Stimulated activated CD4-positive, alpha-beta T cell treated with anti-CD3 and anti-CD28 coated beads, Interleukin-12 subunit alpha, Interleukin-12 subunit beta, amount 100 ng/mL, for 24 hours (primary cell): ENCODE measurements at regions not wholly inside any gene's neighbourhood (a gene's known extent, or its start where the extent isn't known, plus 50 kb on each side); places are given as distances from the start of the nearest gene placed in this dataset.

Experiments
- DNase-seq, 2 experiments: peaks; one replicate each; pipeline ENCODE4 v3.0.0-alpha.2; 2020; ENCODE audit warnings: low read depth in 2 of 2

DNA sequence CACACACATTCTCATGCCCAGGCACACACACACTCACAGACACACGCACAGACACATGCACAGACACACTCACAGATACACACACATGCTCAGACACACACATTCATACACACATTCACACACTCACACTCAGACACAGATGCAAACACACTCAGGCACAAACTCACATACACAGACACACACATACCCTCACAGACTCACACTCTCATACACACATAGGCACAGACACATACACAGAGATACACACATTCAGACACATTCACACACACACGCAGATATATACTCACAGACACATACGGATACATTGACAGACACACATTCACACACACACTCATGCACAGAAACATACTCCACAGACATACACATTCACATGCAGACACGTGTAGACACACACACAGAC, 89.6 kb downstream of the RBFOX3 start:
- no peak for DNase-seq

DNA sequence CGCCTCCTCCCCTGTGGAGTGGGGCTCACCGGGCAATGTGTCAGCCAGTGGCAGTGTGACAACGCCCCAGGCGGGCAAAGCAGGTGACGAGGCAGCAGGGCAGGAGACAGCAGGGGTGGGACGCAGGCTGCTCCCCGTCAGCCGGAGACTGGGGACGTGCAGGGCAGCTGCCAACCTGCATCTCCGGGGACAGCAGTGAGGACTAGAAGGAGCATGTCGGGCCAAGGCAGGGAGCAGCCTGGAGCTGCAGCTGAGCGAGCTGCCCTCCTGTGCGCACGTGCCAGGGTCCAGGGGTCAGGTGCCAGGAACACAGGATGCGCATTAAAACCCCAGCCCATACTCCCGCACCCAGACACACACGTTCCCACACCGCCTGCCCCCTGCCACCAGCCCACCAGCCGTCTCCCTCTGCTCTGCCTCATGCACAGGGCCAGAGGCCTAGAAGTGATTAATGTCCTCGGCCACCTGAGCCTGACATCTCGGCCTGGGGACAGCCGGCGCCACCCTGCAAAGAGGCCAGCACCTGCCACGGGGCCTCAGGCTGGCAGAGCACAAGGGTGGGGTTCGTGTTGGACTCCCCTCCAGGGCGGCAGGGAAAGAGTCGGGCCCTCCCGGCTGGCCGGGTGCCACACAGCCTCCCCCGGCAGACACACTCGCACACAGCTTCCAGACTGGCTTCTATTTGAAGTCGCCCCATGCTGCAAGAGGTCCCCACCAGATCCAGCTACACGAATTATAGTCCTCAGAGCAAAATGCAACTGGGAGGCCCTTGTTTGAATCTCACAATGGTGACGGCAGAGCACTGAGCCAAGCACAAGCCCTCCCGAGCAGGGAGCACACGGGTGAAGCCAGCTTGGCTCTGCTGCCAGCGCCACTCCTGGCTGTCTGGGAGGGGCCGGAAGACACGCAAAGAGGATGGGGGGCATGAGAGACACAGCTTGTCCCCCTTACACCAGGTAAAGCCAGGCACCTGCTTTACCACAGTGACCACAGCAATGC, 90.4 kb downstream of the RBFOX3 start:
- DNase-seq = no peak

DNA sequence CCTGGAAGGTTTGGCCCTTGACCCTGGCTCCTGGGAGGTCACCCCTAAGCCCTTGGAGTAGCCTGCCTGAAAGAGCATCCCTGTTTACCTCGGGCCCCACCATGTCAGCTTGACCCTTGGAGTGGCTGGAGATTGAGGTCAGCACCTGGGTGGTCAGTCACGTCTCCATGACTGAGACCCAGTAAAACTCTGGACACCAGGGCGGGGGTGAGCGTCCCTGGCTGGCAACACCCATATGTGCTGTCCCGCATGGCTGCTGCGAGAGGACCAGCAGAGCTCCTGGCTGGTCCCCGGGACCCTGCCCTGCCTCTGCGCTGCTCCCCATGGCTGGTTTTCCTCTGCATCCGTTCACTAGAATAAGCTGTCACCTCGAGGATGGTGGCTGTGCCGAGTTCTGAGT, 91.2 kb downstream of the RBFOX3 start:
- no peak for DNase-seq

GRCh38 chr17:79518585-79519523, 92.0 kb downstream of the RBFOX3 start:
- no peak for DNase-seq

GRCh38 chr17:79517827-79518584, 92.8 kb downstream of the RBFOX3 start:
- no peak for DNase-seq

GRCh38 chr17:79515646-79516571, 94.9 kb downstream of the RBFOX3 start:
- DNase-seq = no peak

DNA sequence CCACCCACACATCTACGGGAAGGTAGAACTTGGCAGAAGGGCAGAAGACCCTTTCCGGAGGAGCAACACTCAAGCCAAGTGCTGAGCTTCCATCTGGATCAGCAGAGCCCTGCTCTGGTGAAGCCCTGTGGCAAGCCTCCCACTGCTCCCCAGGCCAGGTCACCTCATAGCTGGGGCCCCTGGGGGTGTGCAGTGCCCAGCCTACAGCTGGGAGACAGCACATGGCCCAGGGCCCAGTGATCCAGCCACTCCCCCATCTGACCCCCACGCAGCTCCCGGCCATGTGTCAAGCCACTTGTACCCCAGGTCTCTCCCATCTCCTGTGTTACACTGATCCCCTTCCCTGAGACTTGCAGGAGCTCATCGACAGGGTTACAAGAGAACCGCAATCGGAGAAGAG, 95.7 kb downstream of the RBFOX3 start:
- no peak for DNase-seq

DNA sequence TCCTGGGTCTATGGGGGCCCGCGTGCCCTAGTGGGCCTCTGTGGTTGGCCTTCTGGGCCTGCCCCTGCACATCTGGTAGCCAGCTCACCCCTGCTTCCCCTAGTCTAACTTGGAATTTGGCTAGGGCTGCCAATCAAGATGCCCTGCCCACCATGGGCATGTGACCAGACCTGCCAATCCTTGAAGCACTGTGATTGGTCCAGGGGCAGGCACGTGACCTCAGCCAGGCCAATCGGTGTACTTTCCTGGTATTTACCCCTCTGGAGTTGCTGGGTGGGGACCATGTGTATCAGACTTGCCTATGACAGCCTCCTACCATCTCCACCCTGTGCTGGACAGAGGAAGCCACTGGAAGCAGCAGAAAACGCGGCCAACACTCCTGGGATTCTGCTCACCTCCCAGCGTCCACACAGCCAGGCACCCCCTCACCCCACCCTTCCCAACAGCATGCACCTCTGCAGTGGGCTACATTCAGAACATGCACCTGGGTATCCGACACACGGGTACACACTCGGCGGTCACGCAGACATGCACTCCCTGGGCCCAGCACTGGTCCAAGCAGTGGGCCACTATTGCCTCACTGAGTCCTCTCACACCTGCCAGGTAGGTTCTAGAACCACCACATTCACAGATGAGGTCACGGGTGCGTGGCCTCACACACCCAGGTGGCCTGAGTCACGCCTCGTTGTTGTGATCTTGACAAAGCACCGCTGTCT, 96.9 kb downstream of the RBFOX3 start:
- DNase-seq = no peak

DNA sequence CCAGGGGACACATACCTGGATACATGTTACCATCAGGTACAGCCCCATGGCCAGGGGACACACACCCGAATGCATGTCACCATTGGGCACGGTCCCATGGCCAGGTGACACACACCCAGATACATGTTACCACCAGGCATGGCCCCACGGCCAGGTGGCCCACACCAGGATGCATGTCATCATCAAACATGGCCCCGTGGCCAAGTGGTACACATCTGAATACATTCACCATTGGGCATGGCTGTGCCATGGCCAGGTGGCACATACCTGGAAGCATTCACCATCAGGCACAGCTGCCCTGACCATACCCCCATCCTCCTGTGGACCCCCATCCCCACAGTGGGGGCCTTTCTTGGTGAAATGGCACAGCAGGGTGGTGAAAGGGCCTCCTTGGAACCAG, 97.6 kb downstream of the RBFOX3 start:
- DNase-seq = no peak

DNA sequence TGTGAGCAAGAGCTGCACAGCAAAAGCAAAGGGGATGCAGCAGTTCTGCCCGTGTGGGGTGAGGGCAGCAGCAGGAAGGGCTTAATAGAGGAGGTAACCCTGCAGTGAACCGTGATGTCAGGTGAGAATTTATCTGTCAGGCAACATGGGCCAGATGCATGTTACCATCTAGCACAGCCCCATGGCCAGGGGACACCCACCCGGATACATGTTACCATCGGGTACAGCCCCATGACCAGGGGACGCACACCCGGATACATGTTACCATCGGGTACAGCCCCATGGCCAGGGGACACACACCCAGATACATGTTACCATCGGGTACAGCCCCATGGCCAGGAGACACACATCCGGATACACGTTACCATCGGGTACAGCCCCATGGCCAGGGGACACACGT, 99.4 kb downstream of the RBFOX3 start:
- no peak for DNase-seq

DNA sequence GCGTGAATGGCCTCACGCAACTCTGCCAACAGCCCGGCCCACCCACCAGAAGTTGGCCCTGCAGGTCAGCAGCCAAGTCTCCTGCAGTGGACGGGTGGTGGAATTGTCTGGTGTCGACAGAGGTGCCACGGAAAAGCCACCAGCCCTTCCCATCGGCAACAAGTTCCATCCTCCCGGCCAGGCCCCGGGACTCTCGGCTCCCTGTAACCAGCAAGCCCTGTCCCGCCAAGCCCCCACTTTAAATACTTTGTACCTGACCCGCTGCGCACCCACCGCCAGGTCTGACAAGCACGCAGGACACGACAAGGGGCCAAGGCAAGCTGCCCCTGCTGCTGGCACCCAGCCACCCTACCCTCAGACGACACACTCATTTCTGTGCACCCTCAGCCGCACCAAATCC, 100.8 kb downstream of the RBFOX3 start:
- DNase-seq = no peak

DNA sequence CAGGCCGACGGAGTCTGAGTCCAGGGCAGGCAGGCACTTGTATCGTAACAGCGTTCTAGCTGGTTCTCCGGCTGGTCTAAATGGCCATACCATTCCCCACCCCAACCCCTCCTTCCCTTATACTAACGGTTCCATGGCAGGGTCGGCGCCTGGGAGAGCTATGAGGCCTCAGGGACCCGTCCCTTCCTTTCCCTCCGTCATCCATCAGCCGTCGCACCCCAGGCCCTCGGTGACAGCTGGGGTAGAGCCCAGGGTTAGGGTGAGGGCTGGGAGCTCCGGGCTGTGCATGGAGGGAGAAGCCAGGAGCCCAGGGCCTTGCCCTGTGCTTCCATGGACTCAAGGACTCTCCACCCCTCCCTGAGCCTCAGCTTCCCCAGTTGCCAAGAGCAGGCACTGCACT, 101.4 kb downstream of the RBFOX3 start:
- no peak for DNase-seq

GRCh38 chr17:79509008-79509407, 101.8 kb downstream of the RBFOX3 start:
- DNase-seq = no peak

GRCh38 chr17:79508291-79508716, 102.5 kb downstream of the RBFOX3 start:
- no peak for DNase-seq

DNA sequence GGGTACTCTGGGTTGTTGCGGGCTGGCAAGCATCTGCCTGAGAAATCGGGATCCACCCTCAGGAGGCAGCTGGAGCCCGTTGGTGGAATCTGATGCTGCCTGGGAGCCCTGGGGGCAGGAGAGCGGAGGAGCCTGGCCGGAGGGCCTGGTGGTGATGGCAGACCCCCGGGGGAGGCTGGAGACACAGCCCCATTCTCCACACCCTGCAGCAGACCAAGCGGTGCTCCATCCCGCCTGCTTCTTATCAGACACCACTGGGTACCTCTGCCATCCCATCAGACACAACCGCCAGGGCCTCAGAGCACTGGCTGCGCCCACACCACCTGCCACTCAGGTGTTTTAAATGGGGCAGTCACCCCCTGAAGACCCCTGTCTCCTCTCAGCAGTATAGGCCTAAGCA, 103.9 kb downstream of the RBFOX3 start:
- no peak for DNase-seq

- no peak for DNase-seq
Observed at GRCh38 chr17:79506150-79506870, 104.5 kb downstream of the RBFOX3 start.

DNA sequence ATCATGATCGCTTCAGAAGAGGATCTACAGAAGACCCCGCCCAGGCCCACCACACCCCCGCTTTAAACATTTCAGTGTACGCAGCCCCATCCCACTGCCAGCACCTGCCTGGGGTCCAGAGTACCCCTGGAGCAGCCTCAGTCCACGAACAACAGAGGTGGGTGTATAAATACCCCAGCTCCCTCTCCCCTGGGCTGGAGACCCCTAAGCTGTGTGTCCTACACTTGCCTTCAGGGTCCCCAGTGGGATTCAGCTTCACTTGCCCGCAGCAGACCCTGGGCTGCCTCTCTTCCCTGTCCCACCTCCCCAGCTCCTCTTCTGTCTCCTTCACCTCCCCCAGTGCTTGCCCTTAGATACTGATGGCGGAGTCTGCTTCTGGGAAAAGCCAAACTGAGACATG, 105.7 kb downstream of the RBFOX3 start:
- DNase-seq = no peak

DNA sequence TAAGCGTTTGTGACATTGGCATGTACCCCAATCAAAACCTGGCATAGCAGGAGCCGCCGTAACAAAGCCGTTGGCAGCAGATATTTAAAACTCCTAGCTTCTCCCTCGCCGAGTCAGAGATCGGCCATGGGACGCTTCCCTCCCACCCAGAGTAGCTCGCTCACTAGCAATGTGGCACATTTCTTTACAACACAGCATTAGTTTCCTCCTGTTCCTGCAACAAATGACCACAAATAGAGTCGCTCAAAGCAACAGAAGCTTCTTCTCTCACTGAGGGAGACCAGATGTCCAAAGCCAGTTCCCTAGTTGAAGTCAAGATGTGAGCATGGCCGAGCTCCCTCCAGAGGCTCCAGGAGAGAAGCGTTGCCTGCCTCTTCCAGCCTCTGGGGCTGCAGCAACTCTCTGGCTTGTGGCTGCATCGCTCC, 106.7 kb downstream of the RBFOX3 start:
- no peak for DNase-seq

DNA sequence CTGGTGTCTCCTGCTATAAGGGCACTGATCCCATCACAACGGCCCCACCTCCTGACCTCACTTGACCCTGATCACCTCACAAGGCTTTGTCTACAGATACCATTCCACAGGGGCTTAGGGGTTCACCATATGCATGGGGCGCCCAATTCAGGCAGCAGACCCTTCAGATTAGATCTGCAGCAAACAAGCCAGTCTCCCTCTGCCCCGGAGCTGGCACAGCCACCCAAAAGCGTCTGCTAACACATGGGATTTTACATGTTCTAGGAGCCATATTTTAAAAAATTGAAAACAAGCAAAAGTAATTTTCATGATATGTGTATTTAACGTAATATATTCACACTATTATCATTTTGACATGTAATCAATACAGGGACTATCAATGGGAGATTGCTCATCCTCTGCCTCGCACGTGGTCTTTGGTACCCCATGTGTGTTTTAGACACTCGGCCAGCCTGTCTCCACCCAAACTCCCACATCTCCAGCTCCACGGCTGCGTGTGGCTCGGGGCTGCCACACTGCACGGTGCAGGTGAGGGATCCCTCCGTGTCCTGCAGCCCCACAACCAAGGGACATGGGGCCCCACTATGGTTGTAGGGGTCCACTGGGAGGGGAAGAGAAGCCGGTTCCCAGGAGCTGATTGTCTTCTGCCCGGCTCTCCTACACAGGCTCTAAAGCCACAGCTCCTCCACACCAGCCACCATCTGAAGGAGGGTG, 107.6 kb downstream of the RBFOX3 start:
- DNase-seq = no peak
